Inflammatory macrophage treated with lipopolysaccharide for 4 hours (primary cell): ENCODE measurements at regions not wholly inside any gene's neighbourhood (a gene's known extent, or its start where the extent isn't known, plus 50 kb on each side); places are given as distances from the start of the nearest gene placed in this dataset.

ENCODE experiments used
- DNase-seq: peaks from one replicate; pipeline ENCODE4 v3.0.0-alpha.2; 2020

- no peak for DNase-seq
Measured at GRCh38 chr4:133719098-133719497, 482.5 kb downstream of the PABPC4L start.

- DNase-seq = no peak
Measured at GRCh38 chr4:133714211-133714610, 487.4 kb downstream of the PABPC4L start.

GRCh38 chr4:133713340-133713739 is 488.2 kb downstream of the PABPC4L start:
- DNase-seq = no peak

- DNase-seq = no peak
Measured at GRCh38 chr4:133711817-133712216, 489.8 kb downstream of the PABPC4L start.

- DNase-seq = no peak
Measured at GRCh38 chr4:133694416-133694815, 507.2 kb downstream of the PABPC4L start.

- DNase-seq = no peak
Measured at GRCh38 chr4:133683967-133684366, 517.6 kb downstream of the PABPC4L start.

GRCh38 chr4:133668061-133668851 is 519.2 kb downstream of the PCDH10 start:
- DNase-seq = no peak

- no peak for DNase-seq
Measured at GRCh38 chr4:133647206-133647605, 498.1 kb downstream of the PCDH10 start.

GRCh38 chr4:133641191-133641590 is 492.1 kb downstream of the PCDH10 start:
- no peak for DNase-seq

- DNase-seq = no peak
Measured at GRCh38 chr4:133638751-133639150, 489.7 kb downstream of the PCDH10 start.

GRCh38 chr4:133637161-133637560 is 488.1 kb downstream of the PCDH10 start:
- no peak for DNase-seq

- no peak for DNase-seq
Measured at GRCh38 chr4:133624744-133625143, 475.6 kb downstream of the PCDH10 start.

GRCh38 chr4:133623847-133624246 is 474.8 kb downstream of the PCDH10 start:
- no peak for DNase-seq

GRCh38 chr4:133621628-133622027 is 472.5 kb downstream of the PCDH10 start:
- DNase-seq = no peak

GRCh38 chr4:133620555-133620954 is 471.5 kb downstream of the PCDH10 start:
- no peak for DNase-seq

GRCh38 chr4:133618963-133619362 is 469.9 kb downstream of the PCDH10 start:
- DNase-seq = no peak

- no peak for DNase-seq
Measured at GRCh38 chr4:133600008-133600407, 450.9 kb downstream of the PCDH10 start.

- DNase-seq = no peak
Measured at GRCh38 chr4:133598779-133599178, 449.7 kb downstream of the PCDH10 start.

GRCh38 chr4:133597251-133597650 is 448.2 kb downstream of the PCDH10 start:
- no peak for DNase-seq

GRCh38 chr4:133596459-133596858 is 447.4 kb downstream of the PCDH10 start:
- no peak for DNase-seq

- no peak for DNase-seq
Measured at GRCh38 chr4:133594390-133595207, 445.5 kb downstream of the PCDH10 start.

GRCh38 chr4:133593764-133594163 is 444.7 kb downstream of the PCDH10 start:
- DNase-seq = no peak

GRCh38 chr4:133592591-133592990 is 443.5 kb downstream of the PCDH10 start:
- no peak for DNase-seq

GRCh38 chr4:133592106-133592505 is 443.0 kb downstream of the PCDH10 start:
- DNase-seq = no peak
